GM10266 (cell line): ENCODE measurements at regions not wholly inside any gene's neighbourhood (a gene's known extent, or its start where the extent isn't known, plus 50 kb on each side); places are given as distances from the start of the nearest gene placed in this dataset.

Experiments
- DNase-seq: peaks from one replicate; pipeline ENCODE4 v3.0.0; 2012; ENCODE audit errors: extremely low spot score
- TF ChIP-seq, protein P1 (sequence below): IDR thresholded peaks from 2 replicates; pipeline ENCODE4 v1.5.1; 2012; ENCODE audit warnings: mild to moderate bottlenecking, low read depth; ENCODE audit not compliant: control insufficient read depth, insufficient read depth; ENCODE audit errors: missing control alignments

DNA sequence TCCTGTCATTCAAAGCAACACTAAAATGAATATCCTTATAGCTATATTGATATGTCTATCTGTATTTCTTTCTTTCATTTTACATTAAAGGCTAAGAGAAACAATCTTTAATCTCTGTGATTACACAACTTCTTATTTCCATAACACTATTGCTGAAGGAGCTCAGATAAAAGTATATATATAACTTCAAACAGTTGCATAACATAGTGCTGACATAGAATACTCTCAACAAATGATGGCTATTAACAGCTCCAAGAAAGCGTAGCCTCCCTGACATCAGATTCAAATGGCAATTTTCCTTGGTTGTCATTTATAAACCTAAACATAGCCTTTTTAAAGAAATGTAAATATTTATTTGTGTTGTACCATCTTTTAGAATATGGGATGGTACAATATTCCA lies 116.6 kb upstream of the PTPRG start:
- DNase-seq, result no peak
- TF ChIP-seq, protein P1, sequence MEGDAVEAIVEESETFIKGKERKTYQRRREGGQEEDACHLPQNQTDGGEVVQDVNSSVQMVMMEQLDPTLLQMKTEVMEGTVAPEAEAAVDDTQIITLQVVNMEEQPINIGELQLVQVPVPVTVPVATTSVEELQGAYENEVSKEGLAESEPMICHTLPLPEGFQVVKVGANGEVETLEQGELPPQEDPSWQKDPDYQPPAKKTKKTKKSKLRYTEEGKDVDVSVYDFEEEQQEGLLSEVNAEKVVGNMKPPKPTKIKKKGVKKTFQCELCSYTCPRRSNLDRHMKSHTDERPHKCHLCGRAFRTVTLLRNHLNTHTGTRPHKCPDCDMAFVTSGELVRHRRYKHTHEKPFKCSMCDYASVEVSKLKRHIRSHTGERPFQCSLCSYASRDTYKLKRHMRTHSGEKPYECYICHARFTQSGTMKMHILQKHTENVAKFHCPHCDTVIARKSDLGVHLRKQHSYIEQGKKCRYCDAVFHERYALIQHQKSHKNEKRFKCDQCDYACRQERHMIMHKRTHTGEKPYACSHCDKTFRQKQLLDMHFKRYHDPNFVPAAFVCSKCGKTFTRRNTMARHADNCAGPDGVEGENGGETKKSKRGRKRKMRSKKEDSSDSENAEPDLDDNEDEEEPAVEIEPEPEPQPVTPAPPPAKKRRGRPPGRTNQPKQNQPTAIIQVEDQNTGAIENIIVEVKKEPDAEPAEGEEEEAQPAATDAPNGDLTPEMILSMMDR, result no peak

DNA sequence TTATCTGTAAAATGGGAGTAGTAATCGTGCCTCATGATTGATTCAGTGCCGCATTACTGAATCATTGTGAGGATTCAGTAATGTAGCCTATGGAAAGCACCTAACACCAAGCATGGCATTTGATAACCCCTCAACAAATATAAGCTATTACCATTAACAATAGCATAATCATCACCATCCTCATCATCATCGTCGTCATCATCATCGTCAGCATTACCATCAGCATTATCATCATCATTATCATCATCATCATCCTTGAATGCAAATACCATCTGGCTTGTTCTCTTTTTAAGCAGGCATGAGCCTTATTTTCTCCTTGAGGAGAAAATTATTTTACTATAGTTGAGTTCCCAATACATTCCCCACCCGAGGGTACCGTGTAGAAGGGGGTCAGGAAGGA lies 115.4 kb upstream of the PTPRG start:
- TF ChIP-seq, protein P1, result no peak
- no peak for DNase-seq

DNA sequence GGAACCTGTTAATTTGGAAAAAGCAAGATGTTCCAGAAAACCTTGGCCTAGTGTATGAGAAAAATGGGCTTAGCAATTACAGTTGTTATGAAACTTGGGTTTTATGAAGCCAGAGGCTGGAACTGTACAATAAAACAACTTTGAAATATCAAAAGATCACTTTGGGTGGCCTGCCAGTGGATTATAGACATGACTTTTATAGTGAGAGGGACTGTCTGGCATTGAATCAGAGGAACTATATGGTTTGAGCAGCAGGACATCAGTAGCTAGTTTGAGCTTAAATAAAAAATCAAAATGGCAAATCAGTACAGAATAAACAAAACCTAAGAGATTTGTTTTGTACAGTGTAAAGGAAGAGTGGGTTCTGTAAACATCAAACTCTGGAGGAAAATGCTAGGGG lies 115.0 kb upstream of the PTPRG start:
- TF ChIP-seq, protein P1, result no peak

DNA sequence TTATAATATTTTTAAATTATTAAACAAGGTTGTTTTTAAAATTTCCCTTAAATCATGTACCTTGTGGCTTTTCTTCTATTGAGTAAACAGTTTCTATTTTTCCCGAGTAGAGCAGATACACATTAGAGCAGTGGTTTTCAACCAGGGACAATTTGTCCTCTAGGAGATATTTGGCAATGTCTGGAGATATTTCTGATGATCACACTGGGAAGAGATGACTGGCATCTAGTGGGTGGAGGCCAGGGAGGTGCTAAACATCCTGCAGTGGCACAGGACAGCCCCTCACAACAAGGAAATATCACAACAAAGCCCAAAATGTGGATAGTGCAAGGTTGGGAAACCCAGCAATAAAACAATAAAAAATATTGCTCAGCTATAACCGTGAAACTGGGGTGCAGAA lies 113.0 kb upstream of the PTPRG start:
- no peak for DNase-seq
- TF ChIP-seq, protein P1, result no peak

More for the DNA sequence above, 115.0 kb upstream of the PTPRG start:
- no peak for DNase-seq

DNA sequence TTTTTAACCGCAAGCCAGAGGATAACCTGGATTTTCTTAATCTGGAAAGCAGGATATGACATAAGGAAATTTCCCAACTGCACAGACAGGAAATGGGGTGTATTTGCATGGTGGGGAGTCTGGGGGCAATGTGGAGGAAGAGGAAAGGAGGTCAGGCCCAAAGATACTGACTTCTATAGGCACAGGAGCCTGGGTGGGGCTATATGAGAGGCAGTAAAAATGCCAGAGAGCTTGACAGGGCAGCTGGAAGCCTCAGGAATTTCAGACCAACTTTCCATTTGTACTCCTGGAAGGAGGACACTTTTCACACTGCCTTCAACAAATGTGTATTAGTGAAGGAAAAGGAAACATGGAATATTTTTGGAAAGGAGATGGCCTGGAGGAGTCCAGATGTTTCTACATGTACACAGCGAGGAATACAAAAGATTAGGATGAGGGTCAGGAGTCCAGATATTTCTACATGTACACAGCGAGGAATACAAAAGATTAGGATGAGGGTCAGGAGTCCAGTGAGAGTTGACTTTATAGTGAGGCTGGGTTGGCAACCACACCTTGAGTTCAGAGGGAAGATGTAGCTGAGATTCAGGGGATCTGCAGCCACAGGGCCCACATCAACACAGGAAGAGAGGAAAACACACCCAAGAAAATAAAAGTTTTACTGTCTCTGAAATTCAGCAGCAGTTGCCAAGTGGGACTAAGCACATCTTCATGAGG lies 111.9 kb upstream of the PTPRG start:
- TF ChIP-seq, protein P1, result no peak
- no peak for DNase-seq

DNA sequence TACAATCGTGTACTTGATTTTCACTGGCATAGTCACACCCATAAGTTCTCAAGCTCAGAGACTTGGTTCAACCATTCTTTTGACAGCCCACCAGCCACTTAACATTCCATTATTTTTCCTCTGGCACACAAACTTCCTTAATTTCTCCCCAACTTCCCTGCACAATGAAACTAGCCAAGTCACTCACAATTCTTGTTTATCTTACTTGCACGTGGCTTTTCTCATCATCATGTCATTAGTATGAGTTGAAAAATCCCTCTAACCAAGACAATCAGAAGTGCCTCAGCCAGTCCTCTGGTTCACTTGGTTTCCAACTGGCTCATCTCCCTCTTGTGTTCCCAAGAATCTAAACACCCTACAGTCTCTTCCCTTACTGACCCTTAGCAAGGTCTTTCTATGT lies 110.5 kb upstream of the PTPRG start:
- DNase-seq, result no peak
- TF ChIP-seq, protein P1, result no peak

DNA sequence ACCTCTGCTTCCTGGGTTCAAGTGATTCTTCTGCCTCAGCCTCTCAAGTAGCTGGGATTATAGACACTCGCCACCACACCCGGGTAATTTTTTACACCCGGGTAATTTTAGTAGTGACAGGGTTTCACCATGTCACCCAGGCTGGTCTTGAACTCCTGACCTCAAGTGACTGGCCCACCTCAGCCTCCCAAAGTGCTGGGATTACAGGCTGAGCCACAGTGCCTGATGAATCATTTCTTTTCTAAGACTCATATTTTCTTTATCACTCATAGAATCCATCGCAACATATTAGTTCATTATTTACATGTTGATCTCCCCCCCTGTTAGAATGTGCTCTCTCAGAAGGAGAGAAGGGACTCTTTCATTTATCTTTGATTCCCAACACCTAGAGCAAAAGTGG lies 109.5 kb upstream of the PTPRG start:
- TF ChIP-seq, protein P1, result no peak
- no peak for DNase-seq
